OCI-LY3 (cell line): ENCODE measurements at regions not wholly inside any gene's neighbourhood (a gene's known extent, or its start where the extent isn't known, plus 50 kb on each side); places are given as distances from the start of the nearest gene placed in this dataset.

ENCODE experiments used
- EZH2phosphoT487 ChIP-seq: fragments of 200-600 bp; shearing (Covaris generic); IDR thresholded peaks from 2 replicates; pipeline ENCODE4 v1.6.1; 2018; ENCODE audit warnings: antibody characterized with exemption, mixed run types, low read depth
- TF ChIP-seq, protein P1 (sequence below): fragments of 200-600, 300-600 bp; sonication (generic); IDR thresholded peaks from 2 replicates; pipeline ENCODE4 v1.5.1; 2014; ENCODE audit warnings: antibody characterized with exemption, low read length, low read depth

DNA sequence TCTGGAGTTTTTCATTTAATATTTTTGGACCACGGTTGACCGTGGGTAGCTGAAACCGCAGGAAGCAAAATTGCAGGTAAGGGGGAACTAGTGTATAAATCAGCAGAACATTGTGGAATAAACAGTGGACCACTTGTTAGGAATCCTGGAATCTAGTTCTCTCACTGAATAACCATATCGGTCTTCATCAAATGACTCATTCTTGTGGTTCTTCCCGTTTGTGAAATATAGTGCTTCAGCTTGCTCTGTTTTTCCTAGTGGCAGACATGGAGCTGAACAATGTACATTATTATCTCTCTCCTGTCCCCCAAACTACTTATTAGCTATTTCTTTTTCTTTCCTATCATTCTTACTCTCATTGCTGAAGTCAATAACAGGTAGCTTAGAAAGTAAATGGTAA lies 61.9 kb downstream of the HSPA13 start:
- TF ChIP-seq EZH2phosphoT487: no peak
- TF ChIP-seq, protein P1, sequence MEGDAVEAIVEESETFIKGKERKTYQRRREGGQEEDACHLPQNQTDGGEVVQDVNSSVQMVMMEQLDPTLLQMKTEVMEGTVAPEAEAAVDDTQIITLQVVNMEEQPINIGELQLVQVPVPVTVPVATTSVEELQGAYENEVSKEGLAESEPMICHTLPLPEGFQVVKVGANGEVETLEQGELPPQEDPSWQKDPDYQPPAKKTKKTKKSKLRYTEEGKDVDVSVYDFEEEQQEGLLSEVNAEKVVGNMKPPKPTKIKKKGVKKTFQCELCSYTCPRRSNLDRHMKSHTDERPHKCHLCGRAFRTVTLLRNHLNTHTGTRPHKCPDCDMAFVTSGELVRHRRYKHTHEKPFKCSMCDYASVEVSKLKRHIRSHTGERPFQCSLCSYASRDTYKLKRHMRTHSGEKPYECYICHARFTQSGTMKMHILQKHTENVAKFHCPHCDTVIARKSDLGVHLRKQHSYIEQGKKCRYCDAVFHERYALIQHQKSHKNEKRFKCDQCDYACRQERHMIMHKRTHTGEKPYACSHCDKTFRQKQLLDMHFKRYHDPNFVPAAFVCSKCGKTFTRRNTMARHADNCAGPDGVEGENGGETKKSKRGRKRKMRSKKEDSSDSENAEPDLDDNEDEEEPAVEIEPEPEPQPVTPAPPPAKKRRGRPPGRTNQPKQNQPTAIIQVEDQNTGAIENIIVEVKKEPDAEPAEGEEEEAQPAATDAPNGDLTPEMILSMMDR: no peak
